HepG2 (cell line): ENCODE measurements at regions not wholly inside any gene's neighbourhood (a gene's known extent, or its start where the extent isn't known, plus 50 kb on each side); places are given as distances from the start of the nearest gene placed in this dataset.

Experiments used
- MAZ ChIP-seq, 2 experiments: sonication (generic) in 1 of 2; formaldehyde crosslinking in 1 of 2; IDR thresholded peaks; 2 replicates each; pipeline versions ENCODE4 v1.5.0 to v1.6.1; 2012 to 2020; ENCODE audit warnings: low read depth in 2 of 2, mild to moderate bottlenecking in 2 of 2, borderline replicate concordance in 1 of 2, improper control_type of control experiment in 1 of 2, low read length in 1 of 2, missing genetic modification reagents in 1 of 2, moderate library complexity in 1 of 2
- NR2C2 ChIP-seq: sonication (generic); formaldehyde crosslinking; IDR thresholded peaks from 2 replicates; pipeline ENCODE4 v1.4.0; 2020; ENCODE audit warnings: missing genetic modification reagents, mild to moderate bottlenecking, moderate library complexity, borderline replicate concordance
- NR2F1 ChIP-seq, 2 experiments: fragments of 450-650 bp in 1 of 2; formaldehyde crosslinking in 1 of 2; IDR thresholded peaks; 2 replicates each; pipeline versions ENCODE4 v1.5.0 to v1.6.1; 2016 to 2020; ENCODE audit warnings: mild to moderate bottlenecking in 1 of 2, missing compliant biosample characterization in 1 of 2, missing genetic modification reagents in 1 of 2, moderate library complexity in 1 of 2
- TBX2 ChIP-seq: sonication (generic); formaldehyde crosslinking; IDR thresholded peaks from 2 replicates; pipeline ENCODE4 v1.5.0; 2020; ENCODE audit warnings: missing genetic modification reagents, mild to moderate bottlenecking, borderline replicate concordance
- ZNF34 ChIP-seq: sonication (generic); formaldehyde crosslinking; IDR thresholded peaks from 2 replicates; pipeline ENCODE4 v1.4.0; 2020; ENCODE audit warnings: mild to moderate bottlenecking, missing genetic modification reagents, borderline replicate concordance
- ZNF350 ChIP-seq: sonication (generic); formaldehyde crosslinking; IDR thresholded peaks from 2 replicates; pipeline ENCODE4 v1.4.0; 2020; ENCODE audit warnings: mild to moderate bottlenecking, low read depth, missing genetic modification reagents, borderline replicate concordance
- ZNF598 ChIP-seq: sonication (generic); formaldehyde crosslinking; IDR thresholded peaks from 2 replicates; pipeline ENCODE4 v1.5.1; 2020; ENCODE audit warnings: mild to moderate bottlenecking, missing genetic modification reagents, borderline replicate concordance
- ZNF788 ChIP-seq: sonication (generic); formaldehyde crosslinking; IDR thresholded peaks from 2 replicates; pipeline ENCODE4 v1.5.0; 2020; ENCODE audit warnings: mild to moderate bottlenecking, missing genetic modification reagents, borderline replicate concordance
- TF ChIP-seq, protein P1 (sequence below): sonication (generic); formaldehyde crosslinking; IDR thresholded peaks from 2 replicates; pipeline ENCODE4 v1.5.1; 2020; ENCODE audit warnings: mild to moderate bottlenecking, missing genetic modification reagents, moderate library complexity
- TF ChIP-seq, protein P2 (sequence below): sonication (generic); formaldehyde crosslinking; IDR thresholded peaks from 2 replicates; pipeline ENCODE4 v1.8.0; 2022; ENCODE audit warnings: missing genetic modification reagents, mild to moderate bottlenecking, moderate library complexity, borderline replicate concordance

DNA sequence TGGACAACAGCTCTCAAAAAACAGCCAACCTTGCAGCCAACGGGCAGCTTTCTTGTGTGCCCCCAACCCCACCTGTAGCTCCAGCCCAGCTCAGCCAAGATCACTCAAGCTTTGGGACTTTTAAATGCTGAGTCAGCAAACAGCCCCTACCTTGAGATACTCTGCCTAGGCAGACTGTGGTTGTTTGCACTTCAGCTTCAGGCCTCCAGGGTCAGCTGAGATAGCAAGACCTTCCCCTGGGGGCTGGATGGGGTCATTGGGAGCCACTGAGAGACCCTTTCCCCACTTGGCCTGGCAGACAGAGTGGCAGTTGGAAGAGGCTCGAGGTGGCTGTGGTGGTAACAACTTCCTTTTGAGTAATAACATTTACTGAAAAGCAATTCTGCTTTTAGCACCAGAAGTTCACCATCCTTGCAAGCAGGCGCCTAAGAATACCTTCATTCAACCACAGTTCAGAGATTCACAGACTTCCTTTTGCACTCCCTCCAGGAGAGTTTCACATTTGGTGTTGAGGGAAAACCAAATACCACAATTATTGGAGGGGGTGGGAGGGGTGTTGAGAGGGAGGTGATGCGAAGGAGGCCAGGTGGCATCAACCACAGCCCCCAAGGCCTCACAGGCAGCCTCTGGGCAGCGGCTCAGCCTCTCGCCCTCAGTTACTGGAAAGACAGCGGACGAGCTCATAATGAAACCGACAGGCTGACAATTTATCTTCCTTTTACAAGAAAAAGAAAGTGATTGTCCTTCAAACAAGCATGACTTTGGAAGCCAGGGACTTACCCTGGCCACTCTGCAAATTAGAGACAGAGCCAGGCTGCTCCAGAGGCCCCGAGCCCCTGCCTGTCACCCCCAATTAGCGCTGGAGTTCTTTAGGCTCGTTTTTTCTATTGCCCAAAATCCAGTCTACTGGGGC is 148.1 kb downstream of the CEBPB start (continued):
- TF ChIP-seq, protein P1, sequence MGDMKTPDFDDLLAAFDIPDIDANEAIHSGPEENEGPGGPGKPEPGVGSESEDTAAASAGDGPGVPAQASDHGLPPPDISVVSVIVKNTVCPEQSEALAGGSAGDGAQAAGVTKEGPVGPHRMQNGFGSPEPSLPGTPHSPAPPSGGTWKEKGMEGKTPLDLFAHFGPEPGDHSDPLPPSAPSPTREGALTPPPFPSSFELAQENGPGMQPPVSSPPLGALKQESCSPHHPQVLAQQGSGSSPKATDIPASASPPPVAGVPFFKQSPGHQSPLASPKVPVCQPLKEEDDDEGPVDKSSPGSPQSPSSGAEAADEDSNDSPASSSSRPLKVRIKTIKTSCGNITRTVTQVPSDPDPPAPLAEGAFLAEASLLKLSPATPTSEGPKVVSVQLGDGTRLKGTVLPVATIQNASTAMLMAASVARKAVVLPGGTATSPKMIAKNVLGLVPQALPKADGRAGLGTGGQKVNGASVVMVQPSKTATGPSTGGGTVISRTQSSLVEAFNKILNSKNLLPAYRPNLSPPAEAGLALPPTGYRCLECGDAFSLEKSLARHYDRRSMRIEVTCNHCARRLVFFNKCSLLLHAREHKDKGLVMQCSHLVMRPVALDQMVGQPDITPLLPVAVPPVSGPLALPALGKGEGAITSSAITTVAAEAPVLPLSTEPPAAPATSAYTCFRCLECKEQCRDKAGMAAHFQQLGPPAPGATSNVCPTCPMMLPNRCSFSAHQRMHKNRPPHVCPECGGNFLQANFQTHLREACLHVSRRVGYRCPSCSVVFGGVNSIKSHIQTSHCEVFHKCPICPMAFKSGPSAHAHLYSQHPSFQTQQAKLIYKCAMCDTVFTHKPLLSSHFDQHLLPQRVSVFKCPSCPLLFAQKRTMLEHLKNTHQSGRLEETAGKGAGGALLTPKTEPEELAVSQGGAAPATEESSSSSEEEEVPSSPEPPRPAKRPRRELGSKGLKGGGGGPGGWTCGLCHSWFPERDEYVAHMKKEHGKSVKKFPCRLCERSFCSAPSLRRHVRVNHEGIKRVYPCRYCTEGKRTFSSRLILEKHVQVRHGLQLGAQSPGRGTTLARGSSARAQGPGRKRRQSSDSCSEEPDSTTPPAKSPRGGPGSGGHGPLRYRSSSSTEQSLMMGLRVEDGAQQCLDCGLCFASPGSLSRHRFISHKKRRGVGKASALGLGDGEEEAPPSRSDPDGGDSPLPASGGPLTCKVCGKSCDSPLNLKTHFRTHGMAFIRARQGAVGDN (CRISPR knock-in tag), result peak; percentile 52
- TF ChIP-seq MAZ (IDR thresholded peaks at IDR 0.05; ENCODE audit: borderline replicate concordance, low read depth, low read length) (no peak), MAZ (CRISPR knock-in tag; IDR thresholded peaks at IDR 0.05; ENCODE audit: low read depth) (peak; percentile 81), NR2F1 (CRISPR knock-in tag; IDR thresholded peaks at IDR 0.05) (0 out of 4 replicates have a peak, but pooled peaks of 1 of the 2 experiments have one; percentile 17), ZNF598 (0 out of 2 replicates have a peak, but pooled peaks have one; percentile 44), ZNF788 (CRISPR knock-in tag) (peak; percentile 68; the same call in 1 of the 2 replicates), TBX2 (CRISPR knock-in tag) (peak; percentile 70; the same call in 1 of the 2 replicates), ZNF34 (0 out of 2 replicates have a peak, but pooled peaks have one; percentile 32), NR2C2 (no peak), ZNF350 (CRISPR knock-in tag) (peak; percentile 60; the same call in 1 of the 2 replicates)
- TF ChIP-seq, protein P2, sequence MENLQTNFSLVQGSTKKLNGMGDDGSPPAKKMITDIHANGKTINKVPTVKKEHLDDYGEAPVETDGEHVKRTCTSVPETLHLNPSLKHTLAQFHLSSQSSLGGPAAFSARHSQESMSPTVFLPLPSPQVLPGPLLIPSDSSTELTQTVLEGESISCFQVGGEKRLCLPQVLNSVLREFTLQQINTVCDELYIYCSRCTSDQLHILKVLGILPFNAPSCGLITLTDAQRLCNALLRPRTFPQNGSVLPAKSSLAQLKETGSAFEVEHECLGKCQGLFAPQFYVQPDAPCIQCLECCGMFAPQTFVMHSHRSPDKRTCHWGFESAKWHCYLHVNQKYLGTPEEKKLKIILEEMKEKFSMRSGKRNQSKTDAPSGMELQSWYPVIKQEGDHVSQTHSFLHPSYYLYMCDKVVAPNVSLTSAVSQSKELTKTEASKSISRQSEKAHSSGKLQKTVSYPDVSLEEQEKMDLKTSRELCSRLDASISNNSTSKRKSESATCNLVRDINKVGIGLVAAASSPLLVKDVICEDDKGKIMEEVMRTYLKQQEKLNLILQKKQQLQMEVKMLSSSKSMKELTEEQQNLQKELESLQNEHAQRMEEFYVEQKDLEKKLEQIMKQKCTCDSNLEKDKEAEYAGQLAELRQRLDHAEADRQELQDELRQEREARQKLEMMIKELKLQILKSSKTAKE (CRISPR knock-in tag), result no peak
- TF ChIP-seq, all 625 proteins: peak for 91
